HG03039 (cell line): ENCODE measurements at regions not wholly inside any gene's neighbourhood (a gene's known extent, or its start where the extent isn't known, plus 50 kb on each side); places are given as distances from the start of the nearest gene placed in this dataset.

Experiments used
- ATAC-seq: cut with Tn5 transposase; IDR thresholded peaks from one replicate; pipeline ENCODE4 v1.9.1; 2021; ENCODE audit warnings: mild to moderate bottlenecking, moderate library complexity; ENCODE audit not compliant: unreplicated experiment

- no peak for ATAC-seq
These were observed 51.3 kb upstream of the TSC22D1 start for GRCh38 chr13:44627441-44627840.

GRCh38 chr13:44626176-44626575, 50.0 kb upstream of the TSC22D1 start:
- no peak for ATAC-seq
